NCI-H748 (cell line): ENCODE measurements at regions not wholly inside any gene's neighbourhood (a gene's known extent, or its start where the extent isn't known, plus 50 kb on each side); places are given as distances from the start of the nearest gene placed in this dataset.

Experiments
- DNase-seq: peaks from one replicate; lab custom pipeline; 2025; ENCODE audit not compliant: unreplicated experiment; lab: John Stamatoyannopoulos, UW

DNA sequence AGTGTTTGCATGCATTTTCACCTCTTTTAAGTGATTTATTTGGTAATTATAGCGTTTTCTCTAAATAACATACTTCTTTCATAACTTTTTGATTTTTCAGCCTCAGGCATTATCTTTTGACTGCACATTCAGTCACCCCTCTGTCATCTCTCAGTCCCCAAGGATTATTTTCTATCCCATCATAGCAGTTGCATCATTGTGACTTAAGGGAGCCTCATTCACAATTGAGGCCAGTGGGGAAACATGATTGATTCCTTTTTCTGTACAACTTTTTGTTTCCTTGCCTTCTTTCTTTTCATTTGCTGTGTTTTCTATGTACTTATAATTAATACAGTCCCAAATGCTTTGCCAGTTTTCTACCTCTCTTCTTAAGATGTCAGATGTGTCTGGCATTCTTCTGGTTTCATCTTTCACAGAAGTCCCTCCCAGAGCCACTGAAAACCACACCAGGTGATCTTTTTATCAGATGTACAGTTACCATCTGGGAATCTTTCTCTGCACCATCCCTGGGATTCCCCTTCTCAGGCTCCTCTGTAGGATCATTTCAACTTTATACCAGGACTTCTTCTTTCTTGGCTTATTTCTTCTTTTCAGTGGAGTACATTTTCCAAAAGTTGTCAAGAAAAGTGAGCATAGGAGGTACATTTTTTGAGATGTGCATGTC is 151.4 kb downstream of the RAP2B start:
- no peak for DNase-seq

DNA sequence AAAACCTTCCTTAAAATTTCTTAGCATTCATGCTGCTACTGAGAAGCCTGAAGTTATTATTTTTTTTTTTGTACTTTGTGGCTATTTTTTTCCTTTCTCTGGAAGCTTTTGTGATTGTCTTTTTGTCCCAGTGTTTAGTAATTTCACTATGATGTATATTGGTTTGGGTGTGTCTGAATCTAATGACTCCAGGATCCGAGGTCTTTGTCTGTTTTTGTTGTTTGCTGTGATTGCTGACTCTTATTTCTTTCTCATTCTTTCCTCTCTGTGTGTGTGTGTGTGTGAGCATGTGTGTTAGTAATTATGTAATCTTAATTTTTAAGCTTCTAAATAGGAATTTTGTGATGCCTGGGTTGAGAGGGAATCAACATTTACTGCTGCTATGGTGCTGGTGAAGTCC is 152.0 kb downstream of the RAP2B start:
- DNase-seq = no peak

DNA sequence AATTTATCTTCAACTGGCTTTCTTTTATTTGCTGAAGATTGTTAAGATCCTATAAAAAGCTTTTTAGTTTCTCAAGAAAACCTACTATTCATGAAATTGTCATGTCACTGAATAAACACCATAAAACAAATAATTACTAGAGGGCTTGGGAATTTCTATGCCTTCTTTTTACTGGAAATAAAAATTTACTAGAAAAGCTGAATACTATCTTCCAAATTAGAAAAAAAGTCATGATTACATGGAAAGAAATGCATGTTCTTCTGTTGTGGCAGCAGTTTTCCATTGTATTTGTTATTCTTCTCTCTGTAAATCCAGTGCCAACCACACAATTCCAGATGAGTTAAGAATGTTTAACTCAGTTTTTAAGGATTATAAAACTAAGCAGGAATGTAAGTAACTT is 153.8 kb downstream of the RAP2B start:
- no peak for DNase-seq

DNA sequence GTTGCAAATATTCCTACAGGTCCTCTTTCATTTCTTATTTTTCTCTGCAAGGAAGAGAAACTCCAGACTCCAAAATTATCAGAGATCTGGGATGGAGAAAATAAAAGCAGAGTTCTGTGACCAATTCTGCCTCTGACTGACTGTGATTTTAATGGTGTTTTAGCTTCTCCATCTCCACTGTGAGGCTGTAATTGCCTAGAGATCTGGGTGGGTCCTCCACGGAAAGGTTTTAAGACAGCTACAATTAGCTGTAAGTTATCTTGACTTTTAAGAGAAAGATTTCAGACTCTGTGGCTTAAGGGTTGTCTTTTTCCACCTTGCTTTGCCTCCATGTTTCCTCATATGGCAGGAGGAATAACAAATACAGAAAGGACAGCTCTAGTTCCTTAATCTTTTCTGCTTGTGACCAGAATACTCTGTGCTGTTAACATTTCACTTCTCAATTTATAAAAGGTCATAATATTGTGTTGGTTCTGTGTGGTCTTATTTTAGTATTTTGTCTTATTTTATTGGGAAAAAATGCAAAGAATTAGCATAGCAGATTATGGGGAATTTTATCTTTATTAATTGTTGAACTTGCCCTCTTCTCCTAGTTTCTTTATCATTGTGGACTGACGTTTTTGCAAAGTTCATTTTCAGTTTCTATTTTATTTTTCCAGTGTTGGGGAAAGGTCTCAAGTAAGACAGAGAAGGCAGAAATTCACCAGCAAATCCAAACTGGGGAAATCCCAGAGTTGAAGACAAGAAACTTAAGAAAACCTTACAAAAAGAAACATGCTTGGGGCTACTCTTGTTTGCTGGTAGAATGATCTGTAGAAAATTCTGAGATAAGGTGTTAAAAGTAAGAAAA is 157.9 kb downstream of the RAP2B start:
- no peak for DNase-seq

DNA sequence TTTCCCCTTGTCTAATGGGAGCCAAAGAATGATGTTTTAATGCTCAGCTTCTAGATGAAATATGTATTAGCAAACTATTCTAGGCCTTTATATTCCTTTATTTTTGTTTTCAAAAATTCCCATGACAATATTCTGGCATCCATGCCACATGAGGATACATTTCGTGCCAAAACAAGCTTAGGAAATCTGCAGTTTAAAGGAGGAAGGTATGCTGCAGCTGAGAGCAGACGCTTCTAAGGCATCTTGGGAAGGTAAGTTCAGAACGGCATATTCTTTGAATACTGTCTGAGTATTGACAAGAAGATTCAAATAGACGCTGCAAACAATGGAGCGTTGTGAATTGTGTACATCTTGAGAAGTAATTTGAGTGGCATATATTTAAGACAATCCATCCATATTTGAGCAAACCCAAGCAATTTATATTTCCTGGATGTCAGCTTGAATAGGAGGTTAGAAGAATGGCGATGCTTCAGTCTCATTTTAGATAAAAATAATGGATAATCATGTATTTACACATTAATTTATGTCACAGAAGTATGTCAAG is 158.6 kb downstream of the RAP2B start:
- DNase-seq = no peak

DNA sequence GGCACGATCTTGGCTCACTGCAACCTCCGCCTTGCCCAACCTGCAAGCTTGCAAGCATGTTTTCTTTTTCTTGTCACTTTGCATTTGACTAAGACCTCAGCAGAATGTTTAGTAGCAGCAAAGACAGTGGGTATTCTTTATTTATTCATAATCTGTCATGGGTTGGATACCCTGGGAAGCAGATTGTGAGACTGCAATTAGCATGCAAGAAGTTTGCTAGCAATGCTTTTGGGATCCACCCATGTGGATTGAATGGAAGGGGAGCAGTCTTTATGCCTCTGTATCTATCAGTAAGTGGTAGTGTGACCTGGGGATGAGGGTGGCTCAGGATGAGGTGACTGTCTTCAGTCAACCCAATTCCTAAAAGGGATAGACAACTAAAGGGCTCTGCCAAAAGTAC is 166.7 kb downstream of the RAP2B start:
- no peak for DNase-seq

DNA sequence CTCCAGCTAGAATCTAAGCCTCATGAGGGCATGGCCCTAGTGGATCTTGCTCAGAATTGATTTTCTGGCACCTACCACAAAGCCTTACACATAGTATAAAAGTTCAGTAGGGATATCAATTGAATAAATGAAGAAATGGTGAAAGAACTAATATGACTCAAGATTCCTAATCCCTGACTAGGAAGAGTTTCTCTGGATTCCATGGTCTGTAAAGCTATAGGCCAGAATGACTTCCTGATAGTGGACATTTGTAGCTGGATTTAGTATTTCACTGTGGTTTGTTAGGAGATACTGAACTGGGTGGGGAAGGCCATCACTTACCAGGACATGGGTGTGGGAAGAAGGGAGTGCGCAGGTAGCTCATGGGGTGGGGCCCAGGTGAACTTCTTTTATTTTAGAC is 168.9 kb downstream of the RAP2B start:
- no peak for DNase-seq

DNA sequence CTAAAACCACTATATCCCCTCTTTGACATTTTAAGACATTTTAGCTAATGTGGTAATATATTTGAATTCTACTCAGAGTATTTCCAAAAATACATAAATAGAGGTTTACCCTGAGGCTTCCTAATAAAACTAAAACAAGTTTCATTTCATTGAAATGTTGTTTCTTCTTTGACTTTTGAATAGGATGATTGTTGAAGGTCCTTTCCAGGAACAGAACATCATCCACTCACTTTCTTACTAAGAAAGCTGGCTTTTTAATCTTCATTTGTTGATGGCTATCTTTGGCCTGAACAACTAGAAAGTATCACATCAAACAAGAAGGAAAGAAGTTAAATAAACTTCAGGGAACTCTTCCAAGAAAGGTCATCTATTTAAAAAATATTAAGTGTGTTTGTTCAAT is 169.7 kb downstream of the RAP2B start:
- DNase-seq = no peak

DNA sequence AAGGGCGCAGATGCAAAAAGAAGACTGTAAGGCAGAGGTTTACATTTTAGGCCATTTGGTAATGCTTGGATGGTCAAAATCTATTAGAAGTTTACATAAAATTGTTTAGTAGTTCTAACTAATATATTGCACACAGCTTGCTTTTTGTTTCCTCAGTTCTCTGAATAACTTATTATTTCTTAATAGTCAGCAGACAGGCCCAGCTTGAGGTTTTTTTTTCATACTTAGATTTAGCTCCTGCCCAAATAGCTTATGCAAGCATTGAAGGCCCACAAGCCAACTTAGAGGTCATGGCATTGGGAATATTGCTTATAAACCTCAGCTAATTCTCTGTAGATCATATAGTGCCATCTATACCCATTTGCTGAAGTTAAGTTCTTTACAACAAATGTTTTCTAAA is 172.5 kb downstream of the RAP2B start:
- DNase-seq = no peak

DNA sequence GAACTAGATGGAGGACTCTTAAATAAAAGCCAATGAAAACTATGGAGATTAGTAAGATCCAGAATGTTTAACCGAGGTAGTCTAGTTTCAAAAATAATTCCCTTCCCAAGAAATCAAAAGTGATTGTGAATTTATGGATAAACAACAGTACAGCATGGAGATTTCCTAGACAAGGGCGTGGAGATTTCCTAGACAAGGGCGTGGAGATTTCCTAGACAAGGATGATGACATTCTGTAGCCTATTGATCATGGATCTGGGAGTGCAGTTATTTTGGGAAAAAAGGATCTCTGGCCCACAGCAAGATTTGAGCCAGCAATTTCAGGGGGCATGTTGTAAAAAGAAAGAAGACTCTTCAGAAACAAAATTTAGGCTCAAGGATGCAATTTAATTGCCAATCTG is 175.3 kb downstream of the RAP2B start:
- no peak for DNase-seq

DNA sequence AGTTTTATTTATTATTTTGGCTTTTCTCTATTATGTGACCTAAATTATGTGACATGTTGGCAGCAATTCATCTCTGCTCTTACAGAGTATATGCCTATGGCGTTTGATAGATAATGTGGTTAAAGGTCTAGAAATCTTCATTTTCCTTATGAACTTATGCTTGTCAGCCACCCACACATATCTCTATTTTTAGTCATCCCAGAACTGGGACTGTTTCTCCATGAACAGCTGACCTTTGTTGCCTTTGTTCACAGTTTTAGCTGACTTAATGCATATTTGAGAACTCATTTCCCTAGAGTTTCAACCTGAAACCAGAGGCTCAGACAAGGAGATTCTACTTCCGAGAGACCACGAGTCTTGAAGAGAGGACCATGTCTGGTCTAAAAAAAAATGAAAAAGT is 176.5 kb downstream of the RAP2B start:
- DNase-seq = no peak

DNA sequence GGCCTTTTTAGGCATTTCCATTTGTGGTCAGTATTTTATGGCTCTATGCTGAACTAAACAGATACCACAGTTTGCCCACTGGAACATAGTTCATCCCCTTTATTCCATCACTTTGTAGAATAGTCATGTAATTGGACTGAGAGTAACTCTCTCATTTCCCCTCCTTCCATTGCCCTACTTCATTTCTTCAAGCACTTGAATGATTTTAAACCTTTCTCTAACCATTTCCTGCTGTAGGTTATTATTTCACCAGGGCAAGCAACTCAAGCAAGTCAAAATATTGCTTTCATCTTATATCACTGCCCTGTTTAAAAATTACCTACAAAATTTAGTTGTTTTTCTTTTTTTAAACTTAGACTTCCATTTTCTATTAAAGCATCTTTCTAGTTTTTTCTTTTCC is 177.0 kb downstream of the RAP2B start:
- DNase-seq = no peak

DNA sequence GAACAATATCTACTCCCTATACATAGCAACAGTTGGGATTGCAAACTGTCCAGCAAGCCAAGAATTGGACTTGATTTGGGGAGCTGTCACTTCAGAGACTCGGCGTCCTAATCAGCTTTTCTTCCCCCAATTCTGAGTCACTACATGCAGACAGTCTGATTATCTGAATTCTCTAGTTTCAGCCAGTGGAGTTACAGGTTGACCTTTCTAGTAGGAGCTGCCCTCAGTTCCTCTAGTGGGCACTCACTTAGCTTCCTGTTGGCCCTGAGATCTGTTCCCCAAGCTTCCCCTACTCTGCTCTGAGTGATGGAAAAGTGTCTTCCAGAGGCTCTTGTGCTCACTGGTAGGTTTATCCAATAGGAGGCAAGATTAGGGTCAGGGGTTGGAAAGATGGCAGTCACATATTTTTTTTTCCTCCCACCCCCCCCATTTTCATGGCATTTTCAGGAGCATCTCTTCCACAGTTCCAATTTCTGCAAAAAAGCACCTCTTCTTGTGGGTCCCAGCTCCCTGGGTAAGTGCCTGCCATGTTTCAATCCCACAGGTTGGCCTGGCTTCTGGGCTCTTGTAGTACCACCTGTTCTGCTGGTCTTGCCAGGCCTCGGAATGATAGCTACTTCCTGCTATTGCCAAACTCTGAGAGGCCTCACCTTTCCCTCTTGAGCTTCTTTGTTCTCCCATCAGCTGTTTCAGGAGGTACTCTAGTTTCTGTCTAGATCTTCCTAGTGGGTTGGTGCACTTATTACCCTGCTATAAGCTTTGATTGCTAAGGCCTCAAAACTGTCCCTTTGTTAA is 182.2 kb downstream of the RAP2B start:
- no peak for DNase-seq

DNA sequence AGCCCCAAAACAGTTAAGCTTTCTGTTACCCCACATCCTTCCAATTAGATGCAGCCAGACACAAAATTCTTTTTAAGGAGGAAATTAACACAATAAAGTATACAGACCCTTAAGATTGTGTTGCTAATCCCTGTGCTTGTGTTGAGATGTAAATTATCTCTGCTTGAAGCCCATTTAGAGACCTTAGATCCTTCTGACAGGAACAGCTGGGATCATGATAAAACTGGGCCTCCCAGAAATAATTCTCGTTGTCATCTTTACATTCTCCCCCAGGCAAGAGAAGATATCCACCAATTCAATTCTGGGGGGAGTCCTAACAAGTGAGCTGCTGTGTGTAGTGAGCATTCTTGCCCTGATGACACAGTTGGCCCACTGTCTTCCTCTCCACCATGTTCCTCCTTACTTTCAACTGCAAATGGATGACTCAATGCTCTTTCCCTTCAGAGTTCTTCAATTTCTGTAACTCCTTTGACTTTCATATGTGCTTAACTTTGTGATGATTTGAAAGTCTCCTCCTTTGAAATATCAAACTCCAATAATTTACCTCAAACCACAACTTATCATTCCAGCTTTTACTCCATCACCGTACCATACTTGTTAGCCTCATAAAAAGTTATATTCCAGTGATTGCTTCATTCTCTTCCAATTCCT is 186.6 kb downstream of the RAP2B start:
- no peak for DNase-seq

DNA sequence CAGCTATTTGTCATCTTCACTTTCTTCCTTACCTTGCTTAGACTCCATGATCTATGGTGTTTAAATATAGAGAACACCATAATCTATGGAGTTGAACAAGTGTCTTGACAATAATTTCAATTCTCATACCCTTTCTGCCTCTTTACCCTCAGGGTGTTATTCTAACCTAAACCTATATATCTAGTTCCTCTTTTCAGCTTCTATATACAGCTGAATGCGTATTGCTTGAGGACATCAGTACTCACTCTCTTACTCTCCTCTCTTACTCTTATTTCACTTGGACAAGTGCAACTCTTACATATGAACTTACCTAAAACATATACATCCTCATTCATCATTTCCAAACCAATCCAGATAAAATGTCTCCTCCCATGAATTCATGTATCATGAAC is 187.1 kb downstream of the RAP2B start:
- no peak for DNase-seq

DNA sequence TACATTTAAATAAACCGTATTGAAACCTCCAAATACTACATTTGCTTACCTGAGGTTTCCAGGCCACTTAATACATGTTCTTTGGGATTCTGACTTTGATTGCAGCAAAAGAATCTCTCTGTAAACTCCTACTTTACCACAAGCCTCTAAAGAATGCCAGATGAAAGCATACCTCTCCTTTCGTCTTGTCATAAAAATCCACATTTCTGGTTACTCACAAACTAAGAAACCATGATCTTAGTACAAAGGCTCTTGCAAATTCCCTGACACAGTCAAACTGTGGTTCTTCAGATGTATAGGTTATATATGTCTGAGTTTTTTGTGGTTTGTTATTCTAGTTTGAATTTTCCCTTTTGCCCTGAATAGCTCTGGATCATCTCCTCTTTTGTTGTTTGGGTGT is 188.4 kb downstream of the RAP2B start:
- DNase-seq = no peak

DNA sequence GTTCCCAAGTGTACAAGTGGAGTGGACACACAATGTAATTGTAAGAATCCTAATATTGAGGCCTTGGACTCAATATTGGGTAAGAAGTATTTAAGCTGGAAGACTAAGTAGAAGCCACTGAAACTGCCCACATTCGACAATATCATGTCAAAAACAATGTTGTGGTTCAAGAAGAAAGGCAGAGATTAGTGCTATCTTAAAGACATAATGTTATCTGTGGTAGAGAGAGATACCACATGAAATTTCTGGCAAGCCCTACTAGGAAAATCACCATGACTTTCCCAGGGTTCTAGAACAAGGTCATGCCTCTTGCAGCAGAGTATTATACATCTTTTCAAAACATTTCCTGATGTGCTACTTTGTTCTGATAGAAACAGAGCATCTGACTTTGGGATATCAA is 192.6 kb downstream of the RAP2B start:
- DNase-seq = no peak

DNA sequence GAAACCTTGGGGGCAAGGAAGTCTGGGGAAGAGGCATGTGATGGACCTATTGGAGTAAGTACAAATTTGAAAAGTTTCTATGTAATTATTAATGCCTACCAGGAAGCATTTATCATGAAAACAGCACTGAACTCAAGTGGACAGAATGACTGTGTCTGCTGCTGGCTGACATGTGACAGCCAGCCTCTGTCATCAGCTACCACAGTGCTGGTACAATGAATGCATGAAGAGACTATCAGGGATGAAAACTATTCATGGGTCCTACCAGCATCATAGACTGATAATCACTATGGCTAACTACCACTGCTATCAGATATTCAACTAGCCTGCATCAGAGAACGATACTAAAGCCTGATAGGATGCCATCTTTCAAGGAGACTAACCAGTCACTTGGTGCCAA is 193.5 kb downstream of the RAP2B start:
- no peak for DNase-seq

DNA sequence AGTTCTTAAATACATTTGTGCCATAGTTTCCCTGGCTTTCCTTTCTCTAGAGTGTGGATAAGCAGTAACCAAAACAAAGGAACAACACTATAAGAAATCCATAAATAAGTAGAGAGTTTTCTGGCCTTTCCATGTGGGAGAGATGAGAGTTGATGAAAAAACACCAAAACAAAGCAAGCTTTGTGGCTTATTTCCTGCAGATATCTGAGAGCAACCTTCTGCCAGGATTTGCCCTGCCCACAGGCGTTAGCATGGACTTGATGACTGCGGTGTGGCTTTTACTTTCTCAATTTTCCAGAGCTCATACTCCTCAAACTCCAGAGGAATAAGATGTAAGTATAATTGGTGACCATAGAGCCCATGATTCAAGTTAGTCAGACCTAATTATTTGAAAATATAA is 194.9 kb downstream of the RAP2B start:
- DNase-seq = no peak

DNA sequence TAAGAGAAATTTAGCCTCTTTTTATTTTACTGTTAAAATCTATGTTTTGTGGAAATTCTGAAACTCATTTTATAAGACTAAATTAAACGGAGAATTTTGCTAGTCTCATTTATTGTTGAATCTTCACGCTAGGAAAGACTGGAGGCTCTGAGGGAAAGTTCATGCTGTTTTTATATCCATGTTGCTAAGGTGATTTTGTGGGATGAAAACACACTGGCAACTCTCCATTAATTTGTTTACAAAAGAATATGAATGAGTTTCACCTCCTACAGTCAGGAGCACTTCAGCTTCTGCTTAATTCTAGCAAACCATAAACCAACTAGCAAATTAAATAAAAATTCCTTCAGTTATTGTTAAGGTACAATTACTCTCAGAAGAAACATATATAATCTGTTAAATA is 195.4 kb downstream of the RAP2B start:
- DNase-seq = peak; percentile 56
